ENCODE measurements at regions not wholly inside any gene's neighbourhood (a gene's known extent, or its start where the extent isn't known, plus 50 kb on each side); places are given as distances from the start of the nearest gene placed in this dataset.
A peak's percentile ranks its signal among the peaks of the same experiment; 100 is the strongest.
"Not testable (repeated sequence)": the region's sequence is repeated elsewhere in the genome, so short reads cannot be mapped to it uniquely, and the experiment has no call there.

DNA sequence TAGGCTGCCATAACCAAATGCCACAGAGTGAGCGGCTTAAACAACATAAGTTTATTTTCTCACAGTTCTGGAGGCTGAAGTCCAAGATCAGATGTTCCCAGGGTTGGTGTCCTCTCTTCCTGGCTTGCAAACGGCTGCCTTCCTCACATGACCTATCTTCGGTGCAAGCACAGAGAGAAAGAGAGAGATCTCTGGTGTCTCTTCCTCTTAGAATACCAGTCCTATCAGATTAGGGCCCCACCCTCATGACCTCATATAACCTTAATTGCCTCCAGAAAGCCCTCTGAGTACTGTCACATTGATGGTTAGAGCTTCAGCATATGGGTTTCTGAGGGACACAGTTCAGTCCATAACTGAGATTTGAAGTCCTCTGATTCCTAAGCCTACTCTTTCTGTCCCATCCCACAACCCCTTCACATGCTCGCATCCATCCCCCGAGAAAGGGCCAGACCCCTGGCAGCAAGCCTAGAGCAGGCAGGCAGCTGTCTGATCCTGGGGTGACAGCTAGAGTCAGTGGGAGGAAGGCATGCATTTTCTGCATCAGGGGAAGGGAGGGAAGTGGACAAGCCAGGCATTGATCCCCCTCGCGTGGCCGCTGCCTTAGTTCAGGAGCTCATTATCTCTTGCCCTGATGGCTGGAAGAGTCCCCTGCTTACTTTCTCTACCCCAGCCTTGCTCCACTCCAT is 114.1 kb downstream of the FAR1 start:
- DNase-seq, result no peak

DNA sequence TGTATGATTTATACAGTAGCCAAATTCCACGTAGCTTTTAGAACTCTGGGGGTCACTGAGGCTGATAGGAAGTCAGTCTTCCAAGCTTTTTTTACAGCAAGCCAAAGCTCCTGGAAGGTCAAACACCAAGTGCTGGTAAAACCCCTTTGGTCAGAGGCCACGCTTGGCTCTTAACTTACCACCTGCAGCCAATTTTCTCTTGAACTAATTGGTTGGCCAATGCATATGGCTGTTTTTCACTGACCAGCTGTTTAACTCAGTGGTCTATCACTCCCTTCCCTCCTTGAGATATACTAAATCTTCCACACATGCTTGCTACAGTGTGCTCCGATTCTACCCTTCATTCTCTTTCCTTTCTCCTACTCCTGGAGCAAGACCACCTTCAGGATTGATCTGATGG is 116.0 kb downstream of the FAR1 start:
- no peak for DNase-seq

DNA sequence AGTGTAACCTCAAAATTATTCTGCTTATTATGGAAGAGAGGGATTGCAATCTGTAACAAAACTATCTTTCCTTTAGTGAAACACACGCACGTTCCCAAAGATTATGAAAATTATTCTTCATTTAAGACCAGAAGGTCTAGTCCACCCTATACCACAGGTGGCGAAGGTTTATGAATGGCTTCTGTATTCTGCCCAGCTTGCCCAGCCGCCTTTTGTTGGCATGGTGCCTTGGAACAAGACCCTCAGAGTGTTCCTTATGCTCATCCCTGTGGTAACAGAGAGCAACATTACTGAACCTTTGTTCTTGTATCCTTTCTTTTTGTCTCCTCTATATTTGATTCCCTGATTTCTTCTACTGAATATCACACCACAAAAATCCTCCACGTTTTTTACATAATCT is 116.4 kb downstream of the FAR1 start:
- no peak for DNase-seq

DNA sequence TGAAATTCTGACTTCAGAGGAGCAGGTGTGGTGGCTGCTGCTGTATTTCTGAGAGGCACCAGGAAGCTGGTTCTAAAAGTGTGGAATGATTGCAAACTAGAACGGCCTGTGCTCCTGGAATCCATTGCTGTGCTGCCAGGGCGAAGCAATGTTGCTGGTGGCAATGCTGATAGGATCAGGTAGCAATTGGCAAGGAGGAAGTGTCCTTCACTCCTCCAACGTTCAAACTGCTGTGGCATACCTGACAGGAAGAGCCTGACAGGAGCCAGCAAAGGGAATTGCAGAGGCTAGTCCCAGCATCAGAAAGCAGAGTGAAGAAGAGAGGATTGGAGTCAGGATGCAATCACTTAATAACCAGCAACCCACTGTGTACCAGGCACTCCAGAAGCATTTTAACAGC is 118.2 kb downstream of the FAR1 start:
- no peak for DNase-seq

GRCh38 chr11:13797616-13798015 is 129.1 kb downstream of the FAR1 start:
- DNase-seq, result not testable (repeated sequence)

DNA sequence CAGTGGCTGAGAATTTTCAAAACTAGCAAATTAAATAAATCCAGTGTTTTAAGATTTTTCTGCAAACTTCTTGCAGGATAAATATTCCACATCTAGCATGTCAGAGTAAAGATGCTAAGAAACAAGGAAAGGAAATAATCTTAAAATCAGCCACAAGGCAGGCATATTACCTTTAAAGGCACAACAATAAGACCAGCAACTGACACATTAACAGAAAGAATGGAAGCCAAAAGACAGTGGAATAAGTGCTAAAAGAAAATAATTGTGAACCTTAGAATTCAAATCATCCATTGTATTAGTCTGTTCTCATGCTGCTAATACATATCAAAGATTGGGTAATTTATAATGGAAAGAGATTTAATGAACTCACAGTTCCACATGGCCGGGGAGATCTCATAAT is 132.4 kb downstream of the FAR1 start:
- DNase-seq, result no peak

- no peak for DNase-seq
Measured at GRCh38 chr11:13818325-13818724, 144.2 kb upstream of the SPON1 start.

DNA sequence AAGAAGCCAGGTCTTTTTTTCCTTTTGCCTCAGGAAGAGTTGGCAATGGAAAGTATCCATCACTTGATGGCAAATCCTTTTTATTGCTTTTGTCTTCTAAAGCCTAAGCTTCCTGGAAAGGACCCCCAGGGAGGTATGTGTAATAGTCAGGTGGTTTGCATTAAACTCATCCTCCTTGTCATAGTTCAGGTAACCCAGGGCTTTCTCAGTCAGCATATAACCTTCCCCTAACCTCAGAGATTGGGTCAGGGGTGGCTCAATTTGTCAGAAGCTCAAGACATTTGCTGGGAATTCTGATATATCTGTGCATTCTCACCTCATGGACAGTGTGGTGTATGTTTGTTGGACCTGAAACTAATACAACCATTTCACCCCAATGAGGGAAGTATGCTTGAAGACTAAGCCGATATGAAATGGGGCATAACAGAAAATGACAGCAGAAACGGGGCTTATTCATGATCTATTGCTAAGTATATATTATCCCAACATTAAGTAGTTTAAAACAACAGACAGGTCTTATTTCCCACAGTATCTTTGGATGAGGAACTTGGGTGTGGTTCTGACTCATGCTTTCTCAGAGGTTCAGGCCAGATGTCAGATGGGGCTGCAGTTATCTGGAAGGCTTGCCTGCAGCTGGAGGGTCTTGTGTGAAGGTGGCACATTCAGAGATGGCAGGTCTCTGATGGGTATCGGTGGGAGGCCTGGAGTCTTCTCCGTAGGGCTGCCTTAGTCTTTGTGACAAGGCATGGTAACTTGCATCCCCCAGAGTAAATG is 135.8 kb upstream of the SPON1 start:
- DNase-seq, result no peak

DNA sequence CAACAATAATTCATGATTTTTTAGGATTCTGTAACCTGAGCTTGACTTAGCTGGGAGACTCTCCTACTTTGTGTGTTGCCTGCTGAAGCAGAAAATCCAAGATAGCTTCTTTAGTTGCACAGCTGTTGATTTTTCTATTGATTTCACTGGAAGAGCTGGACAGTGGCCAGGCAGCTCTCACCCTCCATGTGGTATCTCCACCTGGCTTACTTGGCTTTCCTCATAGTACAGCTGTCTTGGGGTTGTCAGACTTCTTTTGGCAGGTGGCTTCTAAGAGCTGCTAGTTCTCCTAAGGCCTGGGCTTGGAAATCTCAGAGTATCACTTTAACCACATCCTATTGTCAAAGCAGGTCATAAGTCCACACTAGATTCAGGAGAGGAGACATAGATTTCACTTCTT is 130.8 kb upstream of the SPON1 start:
- DNase-seq, result no peak

DNA sequence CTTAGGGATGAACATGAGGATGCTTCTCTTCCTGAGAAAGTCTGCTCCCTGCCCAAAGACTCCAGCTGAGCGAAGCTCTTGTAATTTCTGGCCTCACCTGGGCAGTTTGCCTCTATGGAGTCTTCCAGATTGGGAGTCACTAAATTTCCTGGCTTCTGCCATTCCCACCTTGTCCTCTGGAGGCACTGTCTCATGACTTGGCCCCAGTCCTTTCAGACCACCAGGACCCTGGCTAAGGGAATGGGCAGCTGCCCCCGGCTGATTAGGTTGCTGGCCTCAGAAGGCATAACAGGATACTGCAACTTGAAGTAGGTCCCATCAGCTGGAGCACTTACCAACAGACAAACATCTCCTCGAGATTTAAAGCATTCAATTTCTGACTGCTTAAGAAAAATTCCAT is 128.1 kb upstream of the SPON1 start:
- DNase-seq, result no peak

DNA sequence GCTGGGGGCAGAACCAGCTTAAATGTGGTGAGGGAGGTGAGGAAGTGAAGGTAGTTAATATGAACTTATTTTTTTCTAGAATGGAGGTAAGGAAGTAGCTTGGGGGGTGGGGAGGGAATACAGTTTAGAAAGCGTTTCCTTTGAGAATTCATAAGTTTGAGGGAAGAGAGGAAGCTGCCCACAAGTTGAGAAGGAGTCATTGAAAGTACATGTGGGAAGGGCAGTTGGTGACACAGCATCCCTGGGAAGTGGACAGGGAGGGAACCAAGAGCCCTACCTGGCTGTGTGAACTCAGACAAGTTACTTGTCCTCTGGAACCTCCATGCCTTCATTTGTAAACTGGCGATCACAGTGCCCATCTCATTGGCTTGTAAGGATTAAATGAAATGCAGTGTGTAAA is 125.9 kb upstream of the SPON1 start:
- DNase-seq, result no peak

DNA sequence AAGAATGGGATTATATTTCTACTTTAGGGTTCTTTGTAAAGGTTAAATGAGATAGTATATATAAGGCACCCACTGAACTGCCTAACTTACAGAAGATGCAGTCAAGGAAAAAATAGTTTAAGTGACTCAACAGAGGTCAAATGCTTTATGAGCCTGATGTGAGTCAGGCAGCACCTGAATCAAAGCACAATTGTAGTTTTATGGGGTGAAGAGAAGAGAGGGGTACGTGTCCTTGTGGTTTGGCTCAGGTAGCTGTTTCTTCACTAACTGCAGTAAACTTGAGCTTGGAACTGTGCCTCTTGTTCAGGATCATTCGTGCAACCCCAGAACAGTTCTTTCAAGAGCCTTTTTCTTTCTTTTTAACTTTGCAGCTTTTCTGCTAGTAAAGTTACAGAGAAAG is 125.2 kb upstream of the SPON1 start:
- no peak for DNase-seq

GRCh38 chr11:13841393-13841792 is 121.1 kb upstream of the SPON1 start:
- no peak for DNase-seq

GRCh38 chr11:13848031-13848430 is 114.5 kb upstream of the SPON1 start:
- DNase-seq, result no peak

DNA sequence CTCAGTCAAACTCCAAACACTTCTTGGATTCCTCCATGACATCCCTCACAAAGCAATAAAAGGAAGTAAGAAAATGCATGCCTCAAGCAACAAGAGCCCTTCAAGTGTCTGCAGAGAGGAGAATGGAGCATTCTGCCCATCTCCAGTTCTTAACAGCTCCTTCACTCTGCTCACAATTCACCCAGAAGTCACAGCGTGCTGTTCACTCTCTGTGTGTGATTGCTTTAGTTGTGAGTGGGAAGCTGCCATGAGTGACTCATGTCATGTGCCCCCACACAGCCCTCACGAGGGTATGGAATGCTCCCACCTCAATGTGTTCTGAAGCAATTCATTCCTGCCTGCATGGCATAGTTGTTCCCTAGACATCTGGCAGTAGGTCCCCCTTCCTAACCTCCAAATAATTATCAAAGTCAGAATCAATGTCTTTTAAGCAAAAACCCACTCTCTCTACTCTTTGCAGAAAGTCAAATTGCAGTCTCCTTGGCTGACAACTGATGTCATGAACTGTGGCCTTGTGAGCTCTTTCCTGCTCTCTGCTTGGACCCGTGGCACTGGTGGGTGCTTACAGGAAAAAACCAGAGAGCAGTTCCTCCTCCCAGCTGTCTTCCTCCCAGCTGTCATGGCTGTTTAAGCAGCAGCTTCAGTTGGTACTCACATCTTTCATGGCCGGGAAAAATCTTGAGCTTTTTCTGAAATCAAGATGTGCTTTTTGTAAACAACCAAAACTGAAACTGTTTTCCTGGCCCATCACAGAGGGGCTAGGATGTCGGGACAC is 112.1 kb upstream of the SPON1 start:
- no peak for DNase-seq

DNA sequence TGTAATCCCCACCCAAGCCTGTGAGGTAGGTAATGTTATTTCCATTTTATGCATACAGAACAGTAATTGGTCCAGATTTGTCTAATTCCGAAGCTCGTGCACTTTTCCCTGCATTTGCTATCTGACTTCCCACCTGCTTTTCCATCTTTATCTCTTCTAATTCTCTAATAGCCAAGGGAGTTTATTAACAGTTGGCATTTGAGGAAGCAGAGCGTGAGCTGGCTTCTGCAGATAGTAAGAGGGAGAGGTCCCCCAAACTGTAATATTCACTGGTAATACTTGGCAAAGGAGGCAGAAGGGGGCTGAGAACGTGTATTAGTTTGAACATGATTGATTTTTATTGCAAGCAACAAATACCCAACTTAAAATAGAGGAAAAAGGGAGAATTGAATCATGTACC is 110.8 kb upstream of the SPON1 start:
- DNase-seq, result no peak

DNA sequence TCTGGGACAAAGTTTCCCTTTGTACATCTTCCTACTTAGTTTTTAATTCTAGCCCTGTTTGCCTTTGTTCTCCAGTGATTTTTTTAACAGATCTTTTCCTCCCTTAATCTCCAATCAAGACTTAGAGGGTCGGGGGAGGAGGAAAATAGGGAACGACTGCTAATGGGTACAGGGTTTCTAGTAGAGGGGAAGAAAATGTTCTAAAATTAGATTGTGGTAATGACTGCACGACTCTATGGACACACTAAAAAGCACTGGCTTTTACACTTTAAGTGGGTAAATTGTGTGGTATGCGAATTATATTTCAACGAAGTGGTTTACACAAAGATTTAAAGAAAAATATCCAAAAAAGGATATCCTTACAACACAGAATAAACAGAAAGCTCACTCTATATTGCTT is 110.0 kb upstream of the SPON1 start:
- no peak for DNase-seq

DNA sequence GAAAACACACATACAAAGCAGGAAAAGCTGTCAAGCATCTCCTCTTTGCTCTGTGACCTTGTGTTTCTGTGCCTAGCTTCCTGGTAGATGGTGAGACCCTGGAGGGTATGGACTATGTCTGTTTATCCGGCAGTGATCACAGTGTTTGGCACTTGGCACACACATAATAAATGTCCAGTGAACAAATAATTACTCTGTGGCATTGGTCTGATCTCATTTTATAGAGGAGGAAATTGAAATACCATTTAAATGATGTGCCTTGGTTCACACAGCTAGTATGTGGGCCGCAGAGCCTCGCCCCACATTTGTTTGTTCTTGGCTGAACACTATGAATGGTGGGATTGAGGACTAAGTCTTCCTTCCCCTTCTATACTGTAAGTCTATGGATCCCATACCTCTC is 104.7 kb upstream of the SPON1 start:
- DNase-seq, result no peak

DNA sequence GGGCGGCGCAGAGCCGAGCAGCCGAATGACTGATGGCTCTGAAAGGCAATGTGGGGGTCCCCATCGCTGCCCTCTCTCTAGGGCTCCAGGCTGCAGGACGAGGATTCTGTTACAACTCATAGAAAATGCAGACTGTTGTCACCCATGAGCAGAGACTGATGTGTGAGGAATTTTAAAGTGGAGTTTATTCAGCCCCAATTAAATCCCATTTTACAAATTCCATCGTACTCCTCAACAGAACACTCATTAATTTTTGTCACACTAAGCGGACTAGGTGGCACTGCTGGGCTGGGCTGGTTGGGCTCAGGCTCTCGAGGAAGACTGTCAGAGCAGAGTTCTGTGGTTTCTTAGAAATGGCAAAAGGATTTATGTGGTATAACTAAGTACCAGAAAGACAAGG is 102.6 kb upstream of the SPON1 start:
- no peak for DNase-seq

- no peak for DNase-seq
Measured at GRCh38 chr11:13861411-13861810, 101.1 kb upstream of the SPON1 start.

DNA sequence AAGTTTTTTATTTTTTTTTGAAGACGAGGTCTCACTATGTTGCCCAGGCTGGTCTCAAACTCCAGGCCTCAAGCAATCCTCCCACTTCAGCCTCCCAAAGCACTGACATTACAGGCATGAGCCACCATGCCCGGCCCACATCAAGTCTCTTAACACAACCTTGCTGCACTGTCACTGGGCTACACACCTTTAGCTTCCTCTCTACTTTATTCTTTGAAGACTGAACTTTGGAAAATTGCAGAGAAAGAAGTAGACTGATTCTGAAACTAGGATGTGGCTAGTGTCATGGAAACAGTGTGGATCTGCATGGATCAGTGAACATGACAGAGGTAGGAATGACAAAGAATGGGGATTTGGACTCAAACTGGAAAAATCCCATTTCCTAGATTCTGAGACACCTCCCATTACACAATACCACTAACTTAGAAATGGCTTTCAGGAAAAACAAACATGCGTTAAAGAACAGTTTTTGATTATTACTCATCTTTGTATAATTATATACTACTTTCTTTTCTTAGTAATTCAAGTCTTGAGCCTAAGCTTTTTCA is 99.6 kb upstream of the SPON1 start:
- no peak for DNase-seq

DNA sequence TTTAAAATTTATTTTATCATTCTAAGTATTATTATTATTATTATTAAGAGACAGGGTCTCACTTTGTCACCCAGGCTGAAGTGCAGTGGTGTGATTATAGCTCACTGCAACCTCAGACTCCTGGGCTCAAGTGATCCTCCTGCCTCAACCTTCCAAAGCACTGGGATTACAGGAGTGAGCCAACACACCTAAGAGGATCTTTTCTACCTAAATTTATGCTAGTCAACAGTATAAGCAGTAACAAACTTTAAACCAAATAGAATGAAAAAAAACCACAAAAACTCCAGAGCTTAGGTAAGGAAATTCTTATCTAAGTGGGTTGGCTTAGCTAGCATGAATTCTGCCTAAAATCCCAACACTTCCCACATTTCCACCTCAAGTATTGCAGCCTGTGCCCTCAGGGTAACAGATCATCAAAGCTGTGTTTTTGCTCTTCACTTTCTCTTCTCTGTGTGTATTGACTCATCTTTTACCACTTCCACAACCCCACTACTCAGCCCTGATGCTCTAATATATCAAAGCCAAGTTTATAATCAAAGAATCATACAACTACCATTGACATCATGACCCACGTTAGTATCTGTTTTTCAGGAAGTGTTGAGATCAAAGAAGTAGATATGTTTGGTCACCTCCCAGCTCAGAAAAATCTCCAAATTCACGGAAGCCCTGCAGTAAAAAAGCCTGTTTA is 93.7 kb upstream of the SPON1 start:
- DNase-seq, result peak; percentile 16

GRCh38 chr11:13869398-13869886 is 93.1 kb upstream of the SPON1 start:
- DNase-seq, result no peak
